GM10248 (cell line): ENCODE measurements at regions not wholly inside any gene's neighbourhood (a gene's known extent, or its start where the extent isn't known, plus 50 kb on each side); places are given as distances from the start of the nearest gene placed in this dataset.

Experiments used
- CTCF ChIA-PET: fragments of 300-600 bp; sonication (Branson Sonifier 250); formaldehyde crosslinking; extraction: SDS; loops from one replicate; lab custom pipeline; 2021; ENCODE audit warnings: antibody characterized with exemption; lab: Yijun Ruan, JAX
- POLR2A ChIA-PET: fragments of 350-650 bp; sonication (Branson Sonifier 250); formaldehyde crosslinking; extraction: SDS; loops from one replicate; lab custom pipeline; 2020; ENCODE audit warnings: antibody characterized with exemption; lab: Yijun Ruan, JAX
- DNase-seq: peaks from one replicate; pipeline ENCODE4 v3.0.0; 2012; ENCODE audit errors: extremely low spot score
- TF ChIP-seq, protein P1 (sequence below): IDR thresholded peaks from 2 replicates; pipeline ENCODE4 v1.5.1; 2012; ENCODE audit warnings: mild to moderate bottlenecking, low read depth; ENCODE audit errors: extremely low read depth, missing control alignments, control extremely low read depth

DNA sequence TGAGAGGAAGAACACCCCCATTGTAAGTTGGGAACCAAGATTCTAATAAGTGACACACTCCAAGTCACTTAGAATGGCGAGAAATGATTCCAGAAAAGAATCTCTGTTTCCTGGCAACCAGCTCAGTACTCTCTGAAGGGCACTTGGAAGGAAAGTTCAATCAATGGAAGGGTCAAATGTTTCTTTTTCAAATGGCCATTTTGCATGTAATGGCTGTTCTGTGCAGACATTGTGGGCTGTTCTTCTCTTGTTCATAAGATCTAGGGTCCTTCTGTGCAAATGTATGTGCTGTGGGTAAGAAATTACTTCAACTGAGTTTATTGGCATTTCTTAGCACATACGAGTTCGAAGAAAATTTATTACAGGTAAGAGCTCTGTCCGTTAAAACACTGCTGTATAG lies 145.3 kb downstream of the EVX1 start:
- CTCF ChIA-PET: interaction anchor here (0.9 to 1.5 kb wide), 2 partner anchors 9 to 12 kb away, joined by 3 to 4 read pairs; no protein-coding TSS in a partner anchor
- POLR2A ChIA-PET: no interaction called here
- DNase-seq: no peak
- TF ChIP-seq, protein P1, sequence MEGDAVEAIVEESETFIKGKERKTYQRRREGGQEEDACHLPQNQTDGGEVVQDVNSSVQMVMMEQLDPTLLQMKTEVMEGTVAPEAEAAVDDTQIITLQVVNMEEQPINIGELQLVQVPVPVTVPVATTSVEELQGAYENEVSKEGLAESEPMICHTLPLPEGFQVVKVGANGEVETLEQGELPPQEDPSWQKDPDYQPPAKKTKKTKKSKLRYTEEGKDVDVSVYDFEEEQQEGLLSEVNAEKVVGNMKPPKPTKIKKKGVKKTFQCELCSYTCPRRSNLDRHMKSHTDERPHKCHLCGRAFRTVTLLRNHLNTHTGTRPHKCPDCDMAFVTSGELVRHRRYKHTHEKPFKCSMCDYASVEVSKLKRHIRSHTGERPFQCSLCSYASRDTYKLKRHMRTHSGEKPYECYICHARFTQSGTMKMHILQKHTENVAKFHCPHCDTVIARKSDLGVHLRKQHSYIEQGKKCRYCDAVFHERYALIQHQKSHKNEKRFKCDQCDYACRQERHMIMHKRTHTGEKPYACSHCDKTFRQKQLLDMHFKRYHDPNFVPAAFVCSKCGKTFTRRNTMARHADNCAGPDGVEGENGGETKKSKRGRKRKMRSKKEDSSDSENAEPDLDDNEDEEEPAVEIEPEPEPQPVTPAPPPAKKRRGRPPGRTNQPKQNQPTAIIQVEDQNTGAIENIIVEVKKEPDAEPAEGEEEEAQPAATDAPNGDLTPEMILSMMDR: no peak

- CTCF ChIA-PET: interaction anchor here (0.9 to 1.5 kb wide), 2 partner anchors 10 to 12 kb away, joined by 3 to 4 read pairs; no protein-coding TSS in a partner anchor
Measured at GRCh38 chr7:27388561-27388960, 146.0 kb downstream of the EVX1 start.

DNA sequence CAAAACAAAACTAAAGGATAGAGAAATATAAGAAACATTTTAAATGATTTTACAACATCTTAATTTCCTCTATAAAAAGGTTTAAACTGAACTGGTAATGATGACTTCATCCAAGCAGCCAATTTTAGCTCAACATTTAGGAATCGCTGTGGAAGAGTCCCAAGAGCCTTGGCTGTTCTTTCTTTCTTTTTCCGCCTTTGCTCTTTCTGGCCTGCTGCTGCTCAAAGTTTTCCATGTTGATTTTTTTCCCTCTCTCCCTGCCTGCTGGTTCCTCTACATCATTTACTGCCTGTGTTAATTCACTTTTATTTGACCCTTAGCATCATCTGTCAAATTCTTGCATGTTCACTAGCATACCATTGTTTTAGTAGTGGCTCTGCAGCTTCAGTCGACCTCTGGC lies 146.9 kb downstream of the EVX1 start:
- TF ChIP-seq, protein P1: no peak
- ChIA-PET CTCF (no interaction called here), POLR2A (no interaction called here)
- no peak for DNase-seq

More at GRCh38 chr7:27388561-27388960, 146.0 kb downstream of the EVX1 start:
- TF ChIP-seq, protein P1: no peak
- POLR2A ChIA-PET: no interaction called here
- DNase-seq: no peak

- ChIA-PET POLR2A (no interaction called here), CTCF (no interaction called here)
- TF ChIP-seq, protein P1: no peak
- DNase-seq: no peak
Measured at GRCh38 chr7:27392477-27392876, 149.9 kb downstream of the EVX1 start.

GRCh38 chr7:27394871-27395270 lies 152.3 kb downstream of the EVX1 start:
- DNase-seq: no peak
- ChIA-PET POLR2A (no interaction called here), CTCF (no interaction called here)
- TF ChIP-seq, protein P1: no peak

DNA sequence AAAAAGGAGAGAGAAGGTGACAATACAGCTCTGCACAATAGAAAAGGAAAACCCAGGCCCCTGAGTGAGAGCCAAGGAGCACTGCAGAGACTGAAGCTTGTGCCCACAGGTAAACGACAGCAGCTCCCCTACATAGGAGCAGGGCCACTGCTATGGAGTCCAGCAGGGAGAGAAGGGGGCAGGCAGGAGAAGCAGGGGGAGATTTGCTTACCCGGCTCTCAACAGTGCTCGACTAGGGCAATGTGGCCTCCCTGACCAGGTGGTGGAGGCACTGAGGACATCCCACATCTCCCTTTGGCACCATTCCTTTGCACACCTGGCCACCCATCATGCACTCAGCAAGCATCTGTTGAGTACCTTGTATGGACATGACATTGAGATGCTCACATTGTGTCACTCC lies 153.0 kb downstream of the EVX1 start:
- TF ChIP-seq, protein P1: no peak
- POLR2A ChIA-PET: no interaction called here
- CTCF ChIA-PET: no interaction called here

More for the DNA sequence above, 153.0 kb downstream of the EVX1 start:
- no peak for DNase-seq
